GM18867 (cell line): ENCODE measurements at regions not wholly inside any gene's neighbourhood (a gene's known extent, or its start where the extent isn't known, plus 50 kb on each side); places are given as distances from the start of the nearest gene placed in this dataset.
"Not testable (repeated sequence)": the region's sequence is repeated elsewhere in the genome, so short reads cannot be mapped to it uniquely, and the experiment has no call there.

Experiments used
- ATAC-seq: cut with Tn5 transposase; IDR thresholded peaks from one replicate; pipeline ENCODE4 v1.9.1; 2021; ENCODE audit warnings: mild to moderate bottlenecking, moderate library complexity; ENCODE audit not compliant: unreplicated experiment

- no peak for ATAC-seq
These were observed 415.4 kb downstream of the MAGEB5 start for GRCh38 chrX:26631385-26631784.

GRCh38 chrX:26613956-26614355, 398.0 kb downstream of the MAGEB5 start:
- no peak for ATAC-seq

- no peak for ATAC-seq
These were observed 391.0 kb downstream of the MAGEB5 start for GRCh38 chrX:26606971-26607370.

- no peak for ATAC-seq
These were observed 382.0 kb downstream of the MAGEB5 start for GRCh38 chrX:26597981-26598380.

GRCh38 chrX:26590849-26591248, 374.9 kb downstream of the MAGEB5 start:
- no peak for ATAC-seq

GRCh38 chrX:26586570-26586969, 370.6 kb downstream of the MAGEB5 start:
- no peak for ATAC-seq

GRCh38 chrX:26581091-26581490, 365.1 kb downstream of the MAGEB5 start:
- no peak for ATAC-seq

GRCh38 chrX:26580021-26580420, 364.1 kb downstream of the MAGEB5 start:
- no peak for ATAC-seq

- ATAC-seq, result no peak
These were observed 358.3 kb downstream of the MAGEB5 start for GRCh38 chrX:26574234-26574633.

GRCh38 chrX:26562156-26562555, 346.2 kb downstream of the MAGEB5 start:
- ATAC-seq, result no peak

- no peak for ATAC-seq
These were observed 343.9 kb downstream of the MAGEB5 start for GRCh38 chrX:26559855-26560254.

GRCh38 chrX:26558719-26559386, 342.9 kb downstream of the MAGEB5 start:
- ATAC-seq, result no peak

GRCh38 chrX:26557691-26558321, 341.8 kb downstream of the MAGEB5 start:
- no peak for ATAC-seq

GRCh38 chrX:26525768-26526167, 309.8 kb downstream of the MAGEB5 start:
- ATAC-seq, result not testable (repeated sequence)

- no peak for ATAC-seq
These were observed 306.5 kb downstream of the MAGEB5 start for GRCh38 chrX:26522501-26522900.

- ATAC-seq, result no peak
These were observed 295.8 kb downstream of the MAGEB5 start for GRCh38 chrX:26511589-26512363.

- no peak for ATAC-seq
These were observed 255.0 kb downstream of the MAGEB5 start for GRCh38 chrX:26470941-26471340.

GRCh38 chrX:26466387-26466786, 250.4 kb downstream of the MAGEB5 start:
- ATAC-seq, result no peak

- ATAC-seq, result no peak
These were observed 229.3 kb downstream of the MAGEB5 start for GRCh38 chrX:26445288-26445687.

GRCh38 chrX:26444417-26444816, 228.4 kb downstream of the MAGEB5 start:
- ATAC-seq, result not testable (repeated sequence)

- no peak for ATAC-seq
These were observed 226.4 kb downstream of the MAGEB5 start for GRCh38 chrX:26442340-26442739.

- no peak for ATAC-seq
These were observed 198.6 kb downstream of the MAGEB5 start for GRCh38 chrX:26414534-26414933.
